ENCODE measurements at regions not wholly inside any gene's neighbourhood (a gene's known extent, or its start where the extent isn't known, plus 50 kb on each side); places are given as distances from the start of the nearest gene placed in this dataset.

GRCh38 chr2:37459095-37459981 lies 114.9 kb downstream of the QPCT start:
- Histone ChIP-seq H3K9me3 (ENCODE audit: low read length) (peaks cover 6% of the 10 kb centered on the region; the same call in 1 of the 2 replicates), H3K27ac (ENCODE audit: low read length) (peak overlapping the region; percentile 98), H3K9me2 (replicated peaks; ENCODE audit: low read length) (no peaks in the 10 kb centered on the region), H3K9ac (ENCODE audit: low read length) (peak overlapping the region; percentile 86), H3K4me2 (ENCODE audit: low read length) (peak overlapping the region; percentile 82), H4K20me1 (ENCODE audit: low read length) (no peaks in the 10 kb centered on the region), H2AFZ (ENCODE audit: low read length) (no peak overlapping the region), H3F3A (ENCODE audit: low read length, unreplicated experiment) (peaks cover 11% of the 10 kb centered on the region), H3K79me2 (ENCODE audit: low read length) (no peaks in the 10 kb centered on the region), H3K4me1 (ENCODE audit: insufficient read depth, low read length) (peaks cover 49% of the 10 kb centered on the region), H3K36me3 (ENCODE audit: low read depth, low read length) (no peaks in the 10 kb centered on the region), H3K4me3 (ENCODE audit: low read length) (peak overlapping the region; percentile 29), H3K27me3 (ENCODE audit: low read length) (no peaks in the 10 kb centered on the region)
- TF ChIP-seq EZH2 (IDR thresholded peaks at IDR 0.05; ENCODE audit: low read length, unreplicated experiment) (no peak), EZH2phosphoT487 (IDR thresholded peaks at IDR 0.05; ENCODE audit: borderline replicate concordance, low read length) (no peak), CTCF (conservative IDR thresholded peaks at IDR 0.05; ENCODE audit: low read depth, low read length) (no peak)
- ATAC-seq (peak; percentile 70), DNase-seq (peak; percentile 85)
- POLR2A ChIA-PET (ENCODE audit: unreplicated experiment) = interaction anchor here (0.7 kb wide), 1 partner anchor 126 kb away, joined by 8 read pairs; no protein-coding TSS in a partner anchor
- no TSS peak for BruUV-seq (replicated peaks)
- CTCF ChIA-PET = interaction anchor here (0.6 kb wide), 1 partner anchor 14 kb away, joined by 3 read pairs; no protein-coding TSS in a partner anchor
- intact Hi-C loops (cut with micrococcal nuclease) = loop anchor here (5.0 kb wide), 1 partner anchor 113 kb away; no protein-coding TSS in a partner anchor

GRCh38 chr2:37460896-37461229 lies 116.4 kb downstream of the QPCT start:
- Histone ChIP-seq H3F3A (ENCODE audit: low read length, unreplicated experiment) (peaks cover 11% of the 10 kb centered on the region), H3K9ac (ENCODE audit: low read length) (peak overlapping the region; percentile 53), H3K4me2 (ENCODE audit: low read length) (peak overlapping the region; percentile 82), H3K4me1 (ENCODE audit: insufficient read depth, low read length) (peaks cover 49% of the 10 kb centered on the region), H3K9me2 (replicated peaks; ENCODE audit: low read length) (no peaks in the 10 kb centered on the region), H3K9me3 (ENCODE audit: low read length) (peaks cover 6% of the 10 kb centered on the region; the same call in 1 of the 2 replicates), H3K79me2 (ENCODE audit: low read length) (no peaks in the 10 kb centered on the region), H3K36me3 (ENCODE audit: low read depth, low read length) (no peaks in the 10 kb centered on the region), H2AFZ (ENCODE audit: low read length) (no peak overlapping the region), H3K27ac (ENCODE audit: low read length) (peak overlapping the region; percentile 98), H4K20me1 (ENCODE audit: low read length) (no peaks in the 10 kb centered on the region), H3K4me3 (ENCODE audit: low read length) (no peak overlapping the region), H3K27me3 (ENCODE audit: low read length) (no peaks in the 10 kb centered on the region)
- DNase-seq (no peak), ATAC-seq (no peak)
- TF ChIP-seq EZH2 (IDR thresholded peaks at IDR 0.05; ENCODE audit: low read length, unreplicated experiment) = no peak
- TF ChIP-seq EZH2phosphoT487 (IDR thresholded peaks at IDR 0.05; ENCODE audit: borderline replicate concordance, low read length) = no peak
- no peak for TF ChIP-seq CTCF (conservative IDR thresholded peaks at IDR 0.05; ENCODE audit: low read depth, low read length)
- intact Hi-C loops (cut with micrococcal nuclease) = no loop called here
- BruUV-seq (replicated peaks) = no TSS peak
- ChIA-PET CTCF (no interaction called here), POLR2A (ENCODE audit: unreplicated experiment) (no interaction called here)

- no peak overlapping the region for H3K4me2 ChIP-seq (ENCODE audit: low read length)
- no peaks in the 10 kb centered on the region for H3K79me2 ChIP-seq (ENCODE audit: low read length)
- DNase-seq = no peak
Measured at GRCh38 chr2:37464067-37464466, 119.6 kb downstream of the QPCT start.

More at GRCh38 chr2:37464067-37464466, 119.6 kb downstream of the QPCT start:
- Histone ChIP-seq H4K20me1 (ENCODE audit: low read length) (no peaks in the 10 kb centered on the region), H3K4me1 (ENCODE audit: insufficient read depth, low read length) (peaks cover 25% of the 10 kb centered on the region), H3K9me3 (ENCODE audit: low read length) (peaks cover 6% of the 10 kb centered on the region; the same call in 1 of the 2 replicates), H3K36me3 (ENCODE audit: low read depth, low read length) (no peaks in the 10 kb centered on the region), H3K9ac (ENCODE audit: low read length) (no peak overlapping the region), H3K27me3 (ENCODE audit: low read length) (no peaks in the 10 kb centered on the region), H3F3A (ENCODE audit: low read length, unreplicated experiment) (peaks cover 11% of the 10 kb centered on the region), H3K27ac (ENCODE audit: low read length) (no peak overlapping the region), H2AFZ (ENCODE audit: low read length) (no peak overlapping the region), H3K4me3 (ENCODE audit: low read length) (no peak overlapping the region), H3K9me2 (replicated peaks; ENCODE audit: low read length) (no peaks in the 10 kb centered on the region)
- intact Hi-C loops (cut with micrococcal nuclease) = no loop called here
- BruUV-seq (replicated peaks) = no TSS peak
- ATAC-seq = no peak
- CTCF ChIA-PET = no interaction called here
- POLR2A ChIA-PET (ENCODE audit: unreplicated experiment) = no interaction called here
- TF ChIP-seq EZH2 (IDR thresholded peaks at IDR 0.05; ENCODE audit: low read length, unreplicated experiment) (no peak), EZH2phosphoT487 (IDR thresholded peaks at IDR 0.05; ENCODE audit: borderline replicate concordance, low read length) (no peak), CTCF (conservative IDR thresholded peaks at IDR 0.05; ENCODE audit: low read depth, low read length) (no peak)
